ENCODE measurements at regions not wholly inside any gene's neighbourhood (a gene's known extent, or its start where the extent isn't known, plus 50 kb on each side); places are given as distances from the start of the nearest gene placed in this dataset.
A peak's percentile ranks its signal among the peaks of the same experiment; 100 is the strongest.

DNA sequence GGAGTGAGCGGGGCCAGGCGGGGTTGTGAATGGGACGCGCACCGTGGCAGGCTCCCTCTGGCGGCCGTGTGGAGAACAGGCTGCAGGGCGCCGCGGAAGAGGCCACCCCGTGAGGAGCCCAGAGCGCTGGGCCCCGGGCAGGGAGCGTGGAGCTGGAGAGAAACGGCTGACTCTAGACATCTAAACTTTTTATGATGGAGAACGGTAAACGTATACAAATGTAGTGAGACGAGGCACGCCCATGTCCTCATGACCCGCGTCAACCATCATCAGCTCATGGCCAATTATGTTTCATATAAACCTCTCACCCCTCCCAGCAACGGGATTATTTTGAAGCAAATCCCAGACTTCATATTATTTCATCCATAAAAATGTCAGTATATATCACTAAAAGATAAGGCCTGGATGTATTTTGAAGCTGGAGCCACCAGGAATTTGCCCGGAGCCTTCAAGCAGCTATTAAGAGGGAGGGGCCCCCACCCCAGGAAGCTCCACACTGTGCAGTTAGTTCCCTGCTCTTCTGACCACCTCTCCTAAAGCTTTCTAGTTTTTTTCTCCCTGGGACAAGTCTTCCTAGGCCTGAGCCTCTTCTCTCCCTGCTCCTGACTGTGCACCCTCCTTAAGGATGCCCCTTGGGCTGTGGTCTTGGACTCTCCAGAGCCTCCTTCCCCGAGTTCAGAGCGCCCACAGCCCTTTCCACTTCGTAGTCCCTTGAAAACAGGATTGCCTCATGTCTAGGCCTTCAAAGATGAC lies 149.5 kb downstream of the SMAD6 start:
- H3K9me3 ChIP-seq (ENCODE audit: low read depth) = no peaks in the 10 kb centered on the region
- H3K36me3 ChIP-seq = no peaks in the 10 kb centered on the region
- peak overlapping the region; percentile 98 for H3K27ac ChIP-seq
- H3K4me3 ChIP-seq = no peak overlapping the region
- H3K4me1 ChIP-seq (ENCODE audit: low read depth) = peaks cover 41% of the 10 kb centered on the region
- TF ChIP-seq, protein P1, sequence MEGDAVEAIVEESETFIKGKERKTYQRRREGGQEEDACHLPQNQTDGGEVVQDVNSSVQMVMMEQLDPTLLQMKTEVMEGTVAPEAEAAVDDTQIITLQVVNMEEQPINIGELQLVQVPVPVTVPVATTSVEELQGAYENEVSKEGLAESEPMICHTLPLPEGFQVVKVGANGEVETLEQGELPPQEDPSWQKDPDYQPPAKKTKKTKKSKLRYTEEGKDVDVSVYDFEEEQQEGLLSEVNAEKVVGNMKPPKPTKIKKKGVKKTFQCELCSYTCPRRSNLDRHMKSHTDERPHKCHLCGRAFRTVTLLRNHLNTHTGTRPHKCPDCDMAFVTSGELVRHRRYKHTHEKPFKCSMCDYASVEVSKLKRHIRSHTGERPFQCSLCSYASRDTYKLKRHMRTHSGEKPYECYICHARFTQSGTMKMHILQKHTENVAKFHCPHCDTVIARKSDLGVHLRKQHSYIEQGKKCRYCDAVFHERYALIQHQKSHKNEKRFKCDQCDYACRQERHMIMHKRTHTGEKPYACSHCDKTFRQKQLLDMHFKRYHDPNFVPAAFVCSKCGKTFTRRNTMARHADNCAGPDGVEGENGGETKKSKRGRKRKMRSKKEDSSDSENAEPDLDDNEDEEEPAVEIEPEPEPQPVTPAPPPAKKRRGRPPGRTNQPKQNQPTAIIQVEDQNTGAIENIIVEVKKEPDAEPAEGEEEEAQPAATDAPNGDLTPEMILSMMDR (IDR thresholded peaks at IDR 0.05; ENCODE audit: low read depth, low read length) = peak; percentile 94
- peak; percentile 89 to 93 for DNase-seq (ENCODE audit: low read depth in 1 of 2, low spot score in 1 of 2)
- no peaks in the 10 kb centered on the region for H3K27me3 ChIP-seq

DNA sequence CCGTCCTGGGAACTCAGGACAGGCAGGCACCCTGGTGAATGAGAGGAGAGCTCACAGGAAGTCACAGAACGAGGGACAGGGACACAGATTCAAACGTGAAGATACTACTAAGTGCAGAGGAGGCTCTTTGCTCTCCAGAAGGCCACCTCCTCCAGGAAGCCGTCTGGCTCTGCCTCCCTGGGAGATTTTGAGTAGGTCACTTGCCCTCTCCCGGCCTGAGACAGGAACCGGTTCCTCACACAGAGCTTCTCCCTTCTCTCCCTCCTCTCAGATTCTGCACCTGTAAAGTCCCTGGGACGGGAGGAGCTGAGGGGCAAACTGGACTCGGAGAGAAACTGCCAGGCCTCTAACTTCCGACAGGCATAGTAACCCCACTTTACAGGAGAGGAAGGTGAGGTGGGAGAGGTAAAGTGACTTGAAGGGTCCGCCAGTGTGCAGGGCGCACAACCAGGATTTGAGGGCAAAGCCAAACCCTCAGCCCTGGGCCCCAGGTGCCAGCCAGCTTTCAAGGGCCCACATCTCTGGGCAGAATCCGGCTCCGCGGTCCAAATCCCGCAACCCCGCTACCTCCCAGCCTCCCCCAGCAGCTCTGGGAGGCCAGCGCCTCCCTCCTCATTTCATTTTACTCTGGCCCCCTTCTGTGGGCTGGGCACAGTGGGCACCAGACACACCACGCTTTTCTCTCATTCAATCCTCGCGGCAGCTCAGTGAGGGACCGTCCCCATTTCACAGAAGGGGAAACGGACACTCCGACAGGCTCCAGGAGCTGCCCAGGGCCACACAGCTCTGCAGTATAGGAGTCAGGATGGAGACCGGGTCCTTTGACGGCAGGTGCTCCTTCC lies 150.2 kb downstream of the SMAD6 start:
- Histone ChIP-seq H3K27me3 (no peaks in the 10 kb centered on the region), H3K9me3 (ENCODE audit: low read depth) (no peaks in the 10 kb centered on the region), H3K4me3 (no peak overlapping the region), H3K36me3 (no peaks in the 10 kb centered on the region), H3K4me1 (ENCODE audit: low read depth) (peaks cover 36% of the 10 kb centered on the region), H3K27ac (peak overlapping the region; percentile 21)
- no peak for DNase-seq (ENCODE audit: low read depth in 1 of 2, low spot score in 1 of 2)
- TF ChIP-seq, protein P1 (IDR thresholded peaks at IDR 0.05; ENCODE audit: low read depth, low read length) = no peak

DNA sequence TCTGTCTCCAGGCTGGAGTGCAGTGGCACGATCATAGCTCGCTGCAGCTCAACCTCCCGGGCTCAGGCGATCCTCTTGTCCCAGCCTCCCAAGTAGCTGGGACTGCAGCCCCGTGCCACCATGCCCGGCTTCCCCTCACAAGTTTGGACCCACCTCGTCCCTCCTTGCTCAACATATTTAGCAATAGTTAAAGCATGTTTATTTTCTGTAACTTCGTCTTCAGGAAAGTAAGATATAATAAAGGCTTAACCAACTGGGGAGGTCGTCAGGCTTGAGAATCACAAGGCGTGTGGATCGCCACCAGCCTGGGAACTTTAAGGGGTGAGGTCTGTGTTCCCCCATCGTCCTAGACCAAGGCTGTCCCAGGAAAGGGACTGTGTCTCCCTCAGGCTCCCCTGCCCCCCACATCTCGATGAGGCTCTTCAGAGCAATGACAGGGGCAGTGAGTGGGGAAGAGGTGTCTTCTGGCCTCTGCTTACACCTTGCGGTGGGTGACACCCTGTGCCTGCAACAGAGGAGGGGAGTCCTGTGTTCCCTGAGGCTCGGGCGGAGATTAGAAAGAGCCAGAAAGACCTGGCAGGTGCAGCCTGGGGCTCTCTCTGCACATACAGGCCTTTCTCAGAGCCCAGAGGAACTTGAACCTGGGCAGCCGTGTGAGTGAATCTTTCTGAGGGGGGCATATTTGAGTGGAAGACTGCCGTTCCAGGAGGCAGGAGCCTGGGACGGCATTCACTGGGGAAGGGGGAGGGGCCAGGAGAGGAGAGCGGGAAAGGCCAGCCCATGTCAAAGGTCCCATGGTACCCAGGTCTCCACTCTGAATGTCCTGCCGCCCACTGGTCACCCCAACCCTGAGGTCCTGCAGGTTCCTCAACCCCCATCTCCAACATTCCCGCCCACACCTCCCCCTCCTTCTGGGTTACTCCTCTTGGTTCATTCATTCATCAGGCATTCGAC lies 152.3 kb downstream of the SMAD6 start:
- TF ChIP-seq, protein P1 (IDR thresholded peaks at IDR 0.05; ENCODE audit: low read depth, low read length) = no peak
- DNase-seq (ENCODE audit: low read depth in 1 of 2, low spot score in 1 of 2) = no peak
- no peaks in the 10 kb centered on the region for H3K27me3 ChIP-seq
- H3K4me1 ChIP-seq (ENCODE audit: low read depth) = peaks cover 22% of the 10 kb centered on the region
- H3K36me3 ChIP-seq = no peaks in the 10 kb centered on the region
- H3K9me3 ChIP-seq (ENCODE audit: low read depth) = no peaks in the 10 kb centered on the region
- no peak overlapping the region for H3K4me3 ChIP-seq
- H3K27ac ChIP-seq = no peak overlapping the region

DNA sequence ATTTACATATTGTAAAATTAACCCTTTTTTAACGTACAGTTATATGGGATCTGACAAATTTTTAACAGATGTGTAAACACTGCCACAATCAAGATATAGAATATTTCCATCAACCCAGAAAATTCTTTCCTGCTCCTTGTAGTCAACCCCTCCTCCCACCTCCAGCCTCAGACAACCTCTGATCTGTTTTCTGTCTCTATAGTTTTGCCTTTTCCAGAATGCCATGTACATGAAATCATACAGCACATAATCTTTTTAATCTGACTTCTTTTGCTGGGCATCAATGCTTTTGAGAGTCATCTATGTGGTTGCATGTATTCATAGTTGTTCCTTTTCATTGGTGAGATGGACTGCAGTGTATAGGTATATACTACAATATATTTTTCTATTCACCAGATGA lies 153.0 kb downstream of the SMAD6 start:
- no peak overlapping the region for H3K4me3 ChIP-seq
- H3K27me3 ChIP-seq = no peaks in the 10 kb centered on the region
- no peaks in the 10 kb centered on the region for H3K9me3 ChIP-seq (ENCODE audit: low read depth)
- DNase-seq (ENCODE audit: low read depth in 1 of 2, low spot score in 1 of 2) = no peak
- TF ChIP-seq, protein P1 (IDR thresholded peaks at IDR 0.05; ENCODE audit: low read depth, low read length) = no peak
- H3K36me3 ChIP-seq = no peaks in the 10 kb centered on the region
- no peak overlapping the region for H3K27ac ChIP-seq
- peaks cover 16% of the 10 kb centered on the region for H3K4me1 ChIP-seq (ENCODE audit: low read depth)

DNA sequence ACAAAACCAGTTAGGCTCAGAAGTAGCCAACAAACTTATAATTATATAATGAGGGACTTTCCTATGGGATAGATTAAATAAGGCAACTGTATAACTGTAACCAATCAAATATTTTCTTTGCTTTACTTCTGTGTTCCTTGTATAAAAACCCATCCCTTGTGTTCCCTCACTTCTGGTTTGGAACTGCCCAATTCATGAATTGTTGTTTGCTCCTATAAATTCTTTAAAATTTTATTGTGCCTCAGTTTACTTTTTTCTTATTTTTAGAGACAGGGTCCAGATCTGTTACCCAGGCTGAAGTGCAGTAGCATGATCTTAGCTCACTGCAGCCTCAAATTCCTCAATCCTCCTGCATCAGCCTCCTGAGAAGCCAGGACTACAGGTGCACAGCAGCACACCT lies 155.7 kb downstream of the SMAD6 start:
- H3K4me1 ChIP-seq (ENCODE audit: low read depth) = no peaks in the 10 kb centered on the region
- no peaks in the 10 kb centered on the region for H3K27me3 ChIP-seq
- no peaks in the 10 kb centered on the region for H3K36me3 ChIP-seq
- H3K27ac ChIP-seq = no peak overlapping the region
- H3K4me3 ChIP-seq = no peak overlapping the region
- TF ChIP-seq, protein P1 (IDR thresholded peaks at IDR 0.05; ENCODE audit: low read depth, low read length) = no peak
- DNase-seq (ENCODE audit: low read depth in 1 of 2, low spot score in 1 of 2) = no peak
- no peaks in the 10 kb centered on the region for H3K9me3 ChIP-seq (ENCODE audit: low read depth)
